GM13976 (cell line): ENCODE measurements at regions not wholly inside any gene's neighbourhood (a gene's known extent, or its start where the extent isn't known, plus 50 kb on each side); places are given as distances from the start of the nearest gene placed in this dataset.

Experiments used
- DNase-seq: peaks from one replicate; pipeline ENCODE4 v3.0.0; 2012; ENCODE audit warnings: low spot score
- in situ Hi-C: fragments of 300-500 bp; cut with MboI; formaldehyde crosslinking; loops from one replicate; pipeline ENCODE4 v1.12.0; 2022; ENCODE audit warnings: low sequenced_read_pairs, mixed read lengths, inconsistent platforms; ENCODE audit not compliant: unreplicated experiment
- TF ChIP-seq, protein P1 (sequence below): IDR thresholded peaks from 2 replicates; pipeline ENCODE4 v1.5.1; 2012; ENCODE audit warnings: borderline replicate concordance, mild to moderate bottlenecking; ENCODE audit not compliant: insufficient read depth; ENCODE audit errors: extremely low read depth, missing control alignments, control extremely low read depth

DNA sequence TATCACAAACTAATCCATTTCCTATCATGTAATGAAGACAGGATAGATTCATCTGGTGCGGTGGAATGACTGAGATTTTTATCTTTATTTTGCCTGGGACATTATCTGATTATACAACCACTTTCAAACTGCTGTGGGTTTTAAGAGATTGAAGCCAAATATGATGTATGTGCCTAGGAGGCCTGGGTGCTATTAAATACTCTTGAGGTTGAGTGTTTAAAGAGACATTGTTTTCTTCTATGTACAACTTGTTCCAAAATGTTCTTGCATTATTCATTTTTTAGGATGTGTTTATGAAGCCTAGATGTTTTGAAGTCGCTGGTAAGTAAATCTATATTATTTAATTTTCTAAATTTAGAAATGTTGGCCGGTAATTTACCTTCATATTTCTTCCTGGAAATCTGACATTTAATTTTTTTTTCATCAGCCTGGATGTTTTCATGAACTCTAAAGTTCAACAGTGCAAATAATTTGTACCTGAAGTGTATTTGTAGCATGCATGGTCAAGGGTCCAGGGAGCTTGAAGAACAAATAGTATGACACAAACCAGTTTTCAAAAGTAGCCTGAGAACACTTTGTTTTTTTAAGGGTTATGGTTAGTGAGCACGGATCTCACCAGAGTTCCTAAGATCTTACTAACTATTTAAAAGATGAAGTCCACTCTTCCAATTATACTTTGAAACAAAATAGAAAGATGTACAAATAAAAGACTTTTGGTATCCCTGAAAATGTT, 72.8 kb upstream of the ATP8A1 start:
- TF ChIP-seq, protein P1, sequence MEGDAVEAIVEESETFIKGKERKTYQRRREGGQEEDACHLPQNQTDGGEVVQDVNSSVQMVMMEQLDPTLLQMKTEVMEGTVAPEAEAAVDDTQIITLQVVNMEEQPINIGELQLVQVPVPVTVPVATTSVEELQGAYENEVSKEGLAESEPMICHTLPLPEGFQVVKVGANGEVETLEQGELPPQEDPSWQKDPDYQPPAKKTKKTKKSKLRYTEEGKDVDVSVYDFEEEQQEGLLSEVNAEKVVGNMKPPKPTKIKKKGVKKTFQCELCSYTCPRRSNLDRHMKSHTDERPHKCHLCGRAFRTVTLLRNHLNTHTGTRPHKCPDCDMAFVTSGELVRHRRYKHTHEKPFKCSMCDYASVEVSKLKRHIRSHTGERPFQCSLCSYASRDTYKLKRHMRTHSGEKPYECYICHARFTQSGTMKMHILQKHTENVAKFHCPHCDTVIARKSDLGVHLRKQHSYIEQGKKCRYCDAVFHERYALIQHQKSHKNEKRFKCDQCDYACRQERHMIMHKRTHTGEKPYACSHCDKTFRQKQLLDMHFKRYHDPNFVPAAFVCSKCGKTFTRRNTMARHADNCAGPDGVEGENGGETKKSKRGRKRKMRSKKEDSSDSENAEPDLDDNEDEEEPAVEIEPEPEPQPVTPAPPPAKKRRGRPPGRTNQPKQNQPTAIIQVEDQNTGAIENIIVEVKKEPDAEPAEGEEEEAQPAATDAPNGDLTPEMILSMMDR = no peak
- in situ Hi-C loops = loop anchor here (25.0 kb wide), 1 partner anchor 167 kb away; no protein-coding TSS in a partner anchor
- no peak for DNase-seq

DNA sequence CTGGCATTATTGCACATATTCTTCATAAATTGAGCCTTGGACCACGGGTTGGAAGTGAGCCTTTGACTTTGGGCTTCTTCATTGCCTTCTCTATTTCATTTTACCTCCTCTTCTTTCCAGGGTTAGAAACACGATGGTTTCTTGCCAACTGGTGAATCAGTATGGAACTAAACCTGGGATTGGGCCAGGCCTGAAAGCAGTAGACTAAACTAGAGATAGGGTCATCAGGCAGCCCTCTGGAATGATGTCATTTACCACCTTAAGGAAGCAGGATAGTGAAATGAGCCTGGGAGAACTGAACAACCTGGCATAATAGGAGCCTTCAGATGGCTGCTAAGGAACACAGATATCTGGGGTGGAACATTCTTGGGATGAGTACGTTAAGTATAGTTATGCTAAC, 67.5 kb upstream of the ATP8A1 start:
- DNase-seq = no peak

DNA sequence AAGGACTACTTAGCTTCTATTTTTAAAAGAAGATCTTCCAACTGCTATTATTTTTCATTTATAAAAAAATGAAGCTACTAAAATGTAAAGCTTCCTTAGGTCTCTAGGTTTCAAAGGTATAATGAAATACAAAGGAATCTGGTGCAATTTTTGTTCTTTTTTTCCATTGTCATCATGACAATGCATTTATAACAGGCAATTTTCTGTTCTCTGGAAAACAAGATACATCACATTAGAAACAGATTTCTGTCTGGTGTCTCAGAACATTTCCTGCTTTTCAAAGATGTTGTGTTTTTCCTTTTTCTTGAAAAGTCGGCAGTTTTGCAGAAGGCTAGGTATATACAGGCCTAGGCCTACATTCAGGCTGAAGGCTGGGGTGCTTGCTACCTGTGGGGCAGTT, 63.6 kb upstream of the ATP8A1 start:
- TF ChIP-seq, protein P1 = no peak
- no peak for DNase-seq
- in situ Hi-C loops = no loop called here

More for the DNA sequence above, 67.5 kb upstream of the ATP8A1 start:
- in situ Hi-C loops = no loop called here
- TF ChIP-seq, protein P1 = no peak

DNA sequence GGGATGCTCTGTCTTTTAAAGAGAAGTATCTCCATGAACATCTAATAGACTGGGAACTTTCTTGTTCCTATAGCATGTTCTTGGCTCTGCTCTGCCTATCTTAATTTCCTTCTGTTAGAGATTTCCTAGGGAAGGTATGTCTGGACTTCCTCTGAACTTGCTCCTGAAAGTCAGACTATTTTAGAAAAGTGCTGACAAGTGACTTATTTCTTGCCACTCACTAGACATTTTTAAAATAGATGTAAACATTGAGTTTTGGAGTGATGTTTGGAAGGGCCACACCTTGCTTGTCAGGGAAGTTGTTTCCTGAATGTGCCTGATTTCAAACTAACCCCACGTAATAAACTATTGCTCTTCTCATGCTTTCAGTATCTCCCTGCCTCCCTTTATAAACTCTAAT, 62.4 kb upstream of the ATP8A1 start:
- TF ChIP-seq, protein P1 = no peak
- no peak for DNase-seq
- in situ Hi-C loops = no loop called here

DNA sequence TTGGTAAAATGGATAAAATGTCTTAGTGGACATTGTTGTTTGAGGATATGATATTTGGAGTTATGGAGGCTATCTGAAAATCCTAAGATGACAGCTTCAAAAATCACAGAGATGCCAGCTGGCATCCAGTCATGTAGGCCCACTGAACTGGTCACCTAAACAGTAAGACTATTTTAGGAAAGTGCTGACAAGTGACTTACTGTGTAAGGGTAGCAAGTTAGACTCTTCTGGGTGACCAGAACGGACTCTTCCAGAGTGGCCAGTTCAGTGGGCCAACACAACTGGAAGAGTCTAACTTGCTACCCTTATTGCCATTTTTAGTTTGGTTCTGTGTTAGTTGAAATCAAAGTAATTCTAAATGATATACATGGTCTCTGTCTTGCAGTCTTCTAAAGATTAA, 61.4 kb upstream of the ATP8A1 start:
- in situ Hi-C loops = no loop called here
- DNase-seq = no peak

DNA sequence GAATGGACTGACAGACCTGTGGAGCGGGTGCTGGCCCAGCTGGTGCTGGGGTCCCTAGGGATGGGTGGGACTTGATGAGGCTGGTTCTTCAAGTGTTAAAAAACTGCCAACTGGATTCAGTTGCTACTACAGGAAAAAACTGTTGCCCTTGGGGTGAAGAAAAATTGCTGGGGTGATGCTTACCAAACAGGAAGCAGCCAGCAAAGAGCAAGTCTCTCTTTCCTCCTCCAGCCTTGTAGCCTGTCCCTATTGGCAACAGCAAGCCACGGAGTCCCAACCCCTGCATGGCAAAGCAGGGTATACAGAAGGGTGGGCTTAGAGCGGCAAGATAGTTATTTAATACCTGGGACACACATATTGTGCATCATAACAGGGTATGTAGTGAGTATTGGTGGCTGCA, 60.1 kb upstream of the ATP8A1 start:
- no peak for DNase-seq
- in situ Hi-C loops = no loop called here
- TF ChIP-seq, protein P1 = no peak

More for the DNA sequence above, 61.4 kb upstream of the ATP8A1 start:
- TF ChIP-seq, protein P1 = no peak

DNA sequence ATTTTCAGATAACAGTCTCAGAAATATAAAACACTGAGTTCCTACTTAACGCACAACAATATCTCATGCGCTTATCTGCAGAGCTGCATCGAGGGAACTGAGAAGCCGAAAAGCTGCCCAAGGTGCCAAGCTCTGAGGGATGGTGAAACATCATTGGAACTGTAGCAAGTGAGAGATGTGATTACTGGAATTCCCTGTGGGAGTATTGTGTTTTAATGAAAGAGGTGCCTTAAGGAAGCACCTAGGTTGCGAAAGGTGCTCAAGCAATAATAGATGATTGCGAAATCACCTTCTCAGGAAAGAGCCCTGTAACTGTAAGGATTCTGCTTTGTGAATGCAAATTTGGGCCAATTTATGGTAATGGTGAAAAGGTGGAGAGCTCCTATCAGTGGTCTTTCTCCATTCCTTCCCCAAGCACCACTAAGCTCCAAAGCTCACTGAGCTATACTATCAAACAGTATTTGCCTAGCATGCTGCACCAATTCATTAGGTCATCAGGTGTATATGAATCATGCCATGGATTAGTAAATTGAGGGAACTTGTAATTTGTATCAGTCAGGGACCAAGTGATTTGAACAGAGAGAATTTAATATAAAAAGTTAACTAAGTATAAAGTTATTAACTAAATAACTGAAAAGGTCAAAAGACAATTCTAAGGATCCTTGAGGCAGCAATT, 59.0 kb upstream of the ATP8A1 start:
- TF ChIP-seq, protein P1 = no peak
- no peak for DNase-seq
- in situ Hi-C loops = no loop called here
